Stimulated activated effector memory CD8-positive, alpha-beta T cell treated with anti-CD3 and anti-CD28 coated beads, Interleukin-12 subunit alpha, Interleukin-12 subunit beta, amount 100 ng/mL, for 72 hours (primary cell): ENCODE measurements at regions not wholly inside any gene's neighbourhood (a gene's known extent, or its start where the extent isn't known, plus 50 kb on each side); places are given as distances from the start of the nearest gene placed in this dataset.

ENCODE experiments used
- ATAC-seq: fragments of 150-1000 bp; cut with Tn5 transposase; 2 replicates; pipeline ENCODE4 v1.10.0; 2021
- DNase-seq, 2 donors: peaks; one replicate each; pipeline ENCODE4 v3.0.0; 2021 to 2022; ENCODE audit warnings: low spot score in 2 of 2
- H3K27ac Mint-ChIP-seq: one replicate; pipeline ENCODE4 v1.8.0; 2022; ENCODE audit warnings: mild to moderate bottlenecking, mixed read lengths
- H3K36me3 Mint-ChIP-seq: one replicate; pipeline ENCODE4 v1.8.0; 2022; ENCODE audit warnings: mild to moderate bottlenecking, mixed read lengths
- H3K4me1 Mint-ChIP-seq: one replicate; pipeline ENCODE4 v1.8.0; 2022; ENCODE audit warnings: mixed read lengths
- H3K4me3 Mint-ChIP-seq: one replicate; pipeline ENCODE4 v1.8.0; 2022; ENCODE audit warnings: mild to moderate bottlenecking, mixed read lengths
- H3K9me3 Mint-ChIP-seq: one replicate; pipeline ENCODE4 v1.8.0; 2022; ENCODE audit warnings: mixed read lengths

DNA sequence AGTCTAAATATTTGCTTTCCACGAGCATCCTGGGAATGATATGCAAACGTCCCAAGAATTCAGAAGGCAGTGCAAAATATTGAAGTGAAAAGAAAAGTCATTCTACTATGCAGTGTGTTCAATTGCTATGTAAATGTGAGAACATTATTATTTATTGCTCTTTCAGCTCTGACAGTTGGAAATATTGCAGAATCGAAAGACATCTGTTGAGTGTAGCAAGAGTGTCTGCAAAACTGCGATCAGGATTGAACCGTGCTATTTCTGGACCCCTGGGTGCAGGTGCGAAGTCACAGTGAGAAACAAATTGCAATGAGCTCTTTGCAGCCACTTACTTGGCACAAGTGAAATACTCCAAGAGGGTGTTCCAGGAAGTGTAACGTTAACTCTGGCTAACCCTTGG is 566.4 kb downstream of the AJAP1 start:
- DNase-seq (no peak), ATAC-seq (no peak)
- Mint-ChIP-seq H3K9me3 (no peaks in the 10 kb centered on the region), H3K4me1 (no peaks in the 10 kb centered on the region), H3K27ac (no peak overlapping the region), H3K4me3 (no peak overlapping the region), H3K36me3 (no peaks in the 10 kb centered on the region)

DNA sequence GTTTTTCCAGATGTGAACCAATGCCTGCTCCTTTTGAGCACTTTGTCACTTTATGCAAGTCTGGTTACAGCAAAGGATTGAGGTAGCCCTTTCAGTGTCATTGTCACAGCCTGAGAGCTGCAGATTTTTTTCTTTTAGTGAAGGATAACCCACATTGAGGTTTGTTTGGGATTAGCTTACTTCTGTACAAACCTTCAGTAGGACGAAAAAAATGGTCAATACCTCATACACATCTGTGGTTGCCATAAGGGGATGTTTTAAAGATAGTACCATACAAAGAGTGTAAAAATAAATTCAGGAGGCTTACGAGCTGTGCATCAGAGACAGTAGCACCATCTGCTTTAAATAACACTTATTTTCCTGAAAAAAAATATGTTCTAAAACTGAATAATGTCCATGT is 566.0 kb downstream of the AJAP1 start:
- ATAC-seq (no peak), DNase-seq (no peak)
- no peak overlapping the region for H3K4me3 Mint-ChIP-seq
- no peaks in the 10 kb centered on the region for H3K9me3 Mint-ChIP-seq
- no peak overlapping the region for H3K27ac Mint-ChIP-seq
- no peaks in the 10 kb centered on the region for H3K36me3 Mint-ChIP-seq
- H3K4me1 Mint-ChIP-seq = no peaks in the 10 kb centered on the region

DNA sequence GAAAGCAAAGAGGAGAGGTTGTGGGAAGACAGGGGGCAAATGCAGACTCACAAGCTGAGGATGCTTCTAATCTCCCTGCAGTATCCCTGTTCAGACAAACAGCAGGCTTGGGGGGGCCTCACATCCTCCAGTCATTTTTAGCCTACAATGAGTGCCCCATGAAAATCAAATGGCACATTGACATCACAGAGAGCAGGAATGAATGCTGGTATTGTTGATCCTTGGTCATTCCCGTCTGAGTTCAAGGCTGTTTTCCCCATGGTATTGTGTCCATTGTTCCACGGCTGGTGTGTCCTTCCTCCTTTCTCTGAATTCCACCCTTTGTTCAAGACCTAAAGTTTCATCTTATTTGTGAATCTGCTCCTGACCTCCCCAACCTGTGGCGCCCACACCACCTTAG is 545.6 kb downstream of the AJAP1 start:
- no peak overlapping the region for H3K4me3 Mint-ChIP-seq

DNA sequence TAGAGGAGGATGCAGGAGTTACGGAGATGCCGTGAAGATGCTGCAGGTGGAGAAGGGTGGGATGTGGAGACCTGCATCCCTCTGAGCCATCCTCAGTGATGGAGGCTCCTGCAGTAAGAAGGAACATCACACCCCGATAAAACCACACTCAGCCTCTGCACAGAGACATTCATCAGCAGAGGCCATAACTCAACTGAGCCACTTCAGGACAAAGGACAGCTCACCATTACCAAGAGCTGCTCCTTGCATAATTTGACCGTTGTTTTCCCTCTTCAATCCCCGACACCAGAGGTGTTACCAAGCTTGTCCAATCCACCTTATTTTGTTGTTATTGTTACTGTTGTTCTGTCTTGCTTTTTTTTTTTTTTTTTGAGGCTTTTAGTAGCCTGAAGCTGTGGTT is 543.9 kb downstream of the AJAP1 start:
- Mint-ChIP-seq H3K27ac (no peak overlapping the region), H3K4me1 (no peaks in the 10 kb centered on the region), H3K4me3 (no peak overlapping the region), H3K36me3 (no peaks in the 10 kb centered on the region), H3K9me3 (no peaks in the 10 kb centered on the region)
- DNase-seq (no peak), ATAC-seq (no peak)

More for the DNA sequence above, 545.6 kb downstream of the AJAP1 start:
- Mint-ChIP-seq H3K27ac (no peak overlapping the region), H3K4me1 (no peaks in the 10 kb centered on the region), H3K36me3 (no peaks in the 10 kb centered on the region), H3K9me3 (no peaks in the 10 kb centered on the region)
- no peak for DNase-seq
- no peak for ATAC-seq

DNA sequence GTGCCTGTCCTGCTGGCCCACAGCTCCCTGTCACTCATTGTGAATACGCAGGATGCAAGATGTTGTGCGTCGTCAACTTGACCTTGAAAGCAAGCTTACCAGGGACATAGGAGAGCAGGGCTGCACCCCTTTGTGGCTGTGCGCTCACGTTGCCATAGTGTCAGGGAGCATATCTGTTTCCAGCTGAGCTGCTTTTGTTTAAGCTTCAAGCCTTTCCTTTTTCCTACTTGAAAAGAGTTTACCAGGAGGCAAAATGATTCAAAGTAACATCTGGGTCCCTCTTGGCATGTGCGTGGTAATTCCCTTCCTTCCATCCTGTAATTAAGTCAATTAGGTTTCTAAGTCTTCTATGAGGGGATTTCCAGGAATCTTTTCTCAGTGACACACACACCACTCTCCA is 537.1 kb downstream of the AJAP1 start:
- DNase-seq = no peak
- H3K27ac Mint-ChIP-seq = no peak overlapping the region
- H3K4me3 Mint-ChIP-seq = no peak overlapping the region
- H3K9me3 Mint-ChIP-seq = no peaks in the 10 kb centered on the region
- H3K4me1 Mint-ChIP-seq = no peaks in the 10 kb centered on the region
- ATAC-seq = no peak
- H3K36me3 Mint-ChIP-seq = no peaks in the 10 kb centered on the region

DNA sequence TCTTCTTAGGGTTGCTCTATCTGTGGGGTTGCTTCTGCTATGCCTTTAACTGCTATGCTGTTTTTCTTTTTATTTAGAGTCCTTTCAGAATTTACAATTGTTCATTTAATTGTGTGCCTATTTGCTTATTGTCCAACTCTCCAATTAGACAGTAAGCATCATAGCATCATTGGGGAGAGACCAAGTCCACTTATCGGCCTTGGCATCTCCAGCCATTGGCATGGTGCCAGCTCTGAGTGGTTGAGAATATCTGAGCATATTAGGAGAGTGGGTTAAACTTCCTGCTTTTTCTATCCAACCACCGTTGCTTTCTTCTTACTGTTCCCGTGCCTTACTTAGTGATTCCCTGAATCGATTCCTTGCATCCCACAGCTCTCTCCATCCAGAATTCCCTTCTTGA is 535.0 kb downstream of the AJAP1 start:
- no peak overlapping the region for H3K27ac Mint-ChIP-seq
- no peaks in the 10 kb centered on the region for H3K36me3 Mint-ChIP-seq
- no peak overlapping the region for H3K4me3 Mint-ChIP-seq
- no peak for ATAC-seq
- H3K9me3 Mint-ChIP-seq = no peaks in the 10 kb centered on the region
- H3K4me1 Mint-ChIP-seq = no peaks in the 10 kb centered on the region
- peak in 1 of 2 donors; percentile 10 for DNase-seq

DNA sequence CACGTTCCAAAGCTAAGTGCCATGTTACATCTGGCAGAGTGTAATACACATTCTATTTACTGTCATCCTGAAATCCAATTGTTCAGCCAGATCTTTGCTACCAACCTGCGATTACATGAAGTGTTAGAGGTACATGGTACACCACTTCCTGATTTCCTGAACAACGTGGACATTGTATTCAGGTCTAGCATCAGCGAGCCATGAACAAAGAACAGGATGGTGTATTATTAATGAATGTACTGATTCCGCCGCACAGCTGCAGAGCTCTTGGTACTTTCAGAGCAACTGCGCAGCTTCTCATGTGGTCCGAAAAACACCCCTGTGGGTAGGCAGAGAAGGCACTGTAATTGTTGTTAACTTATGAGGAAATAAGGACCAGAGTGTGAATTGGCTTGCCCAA is 511.4 kb downstream of the AJAP1 start:
- Mint-ChIP-seq H3K9me3 (no peaks in the 10 kb centered on the region), H3K36me3 (no peaks in the 10 kb centered on the region), H3K27ac (no peak overlapping the region), H3K4me1 (no peaks in the 10 kb centered on the region), H3K4me3 (no peak overlapping the region)
- DNase-seq (no peak), ATAC-seq (no peak)

DNA sequence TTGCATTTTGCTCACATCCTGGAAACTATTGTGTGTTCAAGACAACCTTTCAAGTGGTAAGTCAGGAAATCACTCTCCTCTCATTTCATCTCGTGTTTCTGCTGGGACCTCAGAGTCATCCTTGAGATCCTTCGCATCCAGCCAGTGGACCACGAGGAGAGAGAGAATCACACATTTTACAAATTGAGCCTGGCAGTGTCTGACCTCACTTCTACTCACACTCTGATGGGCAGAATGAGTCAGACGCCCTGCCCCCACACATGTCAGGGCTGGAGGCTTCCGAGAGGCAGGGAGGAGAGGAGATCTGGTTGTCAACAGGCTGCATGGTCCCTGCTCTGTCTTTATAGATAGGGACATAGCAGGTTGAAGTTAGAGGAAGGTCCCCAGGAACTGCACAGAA is 509.7 kb downstream of the AJAP1 start:
- H3K4me1 Mint-ChIP-seq = no peaks in the 10 kb centered on the region
- H3K27ac Mint-ChIP-seq = no peak overlapping the region
- no peaks in the 10 kb centered on the region for H3K9me3 Mint-ChIP-seq
- no peak for DNase-seq
- no peak overlapping the region for H3K4me3 Mint-ChIP-seq
- no peaks in the 10 kb centered on the region for H3K36me3 Mint-ChIP-seq
- ATAC-seq = no peak

DNA sequence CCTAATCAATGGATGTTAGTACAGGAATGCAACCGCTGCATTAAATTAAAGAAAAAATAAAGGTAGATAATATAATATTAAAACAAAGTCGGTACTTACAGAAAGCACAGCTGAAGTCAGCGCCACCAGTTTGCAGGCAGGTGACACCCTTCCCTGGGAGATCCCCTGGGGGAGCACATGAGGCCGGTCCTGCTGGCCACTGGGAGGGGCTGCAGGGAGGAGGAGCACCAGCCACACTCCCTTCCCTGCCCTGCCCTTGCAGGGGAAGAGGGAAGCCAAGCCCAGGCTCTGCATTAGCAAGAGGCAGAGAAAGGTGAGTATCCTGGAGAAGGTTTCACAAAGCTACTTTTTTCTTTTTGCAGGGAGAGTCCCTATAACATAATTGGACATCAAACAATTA is 507.0 kb downstream of the AJAP1 start:
- Mint-ChIP-seq H3K4me1 (no peaks in the 10 kb centered on the region), H3K36me3 (no peaks in the 10 kb centered on the region), H3K9me3 (no peaks in the 10 kb centered on the region), H3K4me3 (no peak overlapping the region), H3K27ac (no peak overlapping the region)
- ATAC-seq (no peak), DNase-seq (no peak)

DNA sequence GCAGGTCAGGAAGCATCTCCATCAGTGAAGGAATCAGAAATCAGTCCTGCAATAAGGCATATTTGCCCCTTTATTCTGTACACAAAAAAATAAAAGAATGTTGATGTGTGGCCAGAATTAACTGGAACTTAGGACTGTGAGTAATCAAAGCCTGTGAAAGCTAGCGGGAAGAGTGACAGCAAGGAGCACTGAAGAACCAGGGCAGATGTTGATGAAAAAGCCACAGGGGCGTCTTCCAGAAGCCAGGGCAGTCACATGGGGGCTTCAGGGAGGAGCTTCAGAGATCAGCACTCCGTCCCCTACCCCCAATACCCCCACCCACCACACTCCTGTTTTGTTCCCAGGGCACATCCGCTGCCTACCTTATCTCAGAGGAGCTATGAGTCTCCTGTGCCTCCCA is 502.8 kb downstream of the AJAP1 start:
- ATAC-seq (no peak), DNase-seq (no peak)
- Mint-ChIP-seq H3K36me3 (no peaks in the 10 kb centered on the region), H3K9me3 (no peaks in the 10 kb centered on the region), H3K4me3 (no peak overlapping the region), H3K27ac (no peak overlapping the region), H3K4me1 (no peaks in the 10 kb centered on the region)

DNA sequence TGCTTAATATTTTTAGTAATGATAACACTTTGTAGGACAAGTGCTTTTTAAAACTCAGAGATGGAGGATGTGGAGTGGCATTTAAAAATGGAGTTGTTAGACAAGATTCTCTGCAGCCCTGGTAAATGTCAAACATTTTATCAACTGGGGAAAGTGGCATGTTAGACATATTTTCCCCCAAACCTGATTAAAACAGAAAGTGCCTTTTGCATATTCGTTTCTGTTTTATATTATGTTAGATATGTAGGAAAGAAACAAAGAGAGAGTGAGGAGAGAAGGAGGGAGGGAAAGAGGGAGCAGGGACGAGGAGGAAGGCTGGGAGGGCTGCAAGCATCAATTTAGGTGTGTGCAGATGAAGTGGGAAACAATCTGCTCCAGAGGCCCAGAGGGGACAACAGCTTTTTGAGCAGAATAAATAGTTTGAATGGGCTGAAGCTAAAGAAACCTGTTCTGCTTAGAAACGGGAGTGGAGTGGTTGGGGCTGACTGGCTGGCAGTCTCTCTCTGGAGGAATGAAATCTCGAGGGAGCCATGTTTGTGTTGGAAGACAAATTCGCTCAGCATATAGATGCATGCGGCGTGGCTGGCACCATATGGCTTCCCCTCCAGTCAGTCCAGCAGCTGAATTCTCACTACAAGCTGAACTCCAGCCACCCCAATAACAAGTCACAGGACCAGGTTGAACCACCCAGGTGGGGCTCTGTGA is 502.2 kb downstream of the AJAP1 start:
- no peaks in the 10 kb centered on the region for H3K9me3 Mint-ChIP-seq
- H3K4me1 Mint-ChIP-seq = no peaks in the 10 kb centered on the region
- no peak for DNase-seq
- H3K4me3 Mint-ChIP-seq = no peak overlapping the region
- H3K27ac Mint-ChIP-seq = no peak overlapping the region
- no peak for ATAC-seq
- H3K36me3 Mint-ChIP-seq = no peaks in the 10 kb centered on the region

DNA sequence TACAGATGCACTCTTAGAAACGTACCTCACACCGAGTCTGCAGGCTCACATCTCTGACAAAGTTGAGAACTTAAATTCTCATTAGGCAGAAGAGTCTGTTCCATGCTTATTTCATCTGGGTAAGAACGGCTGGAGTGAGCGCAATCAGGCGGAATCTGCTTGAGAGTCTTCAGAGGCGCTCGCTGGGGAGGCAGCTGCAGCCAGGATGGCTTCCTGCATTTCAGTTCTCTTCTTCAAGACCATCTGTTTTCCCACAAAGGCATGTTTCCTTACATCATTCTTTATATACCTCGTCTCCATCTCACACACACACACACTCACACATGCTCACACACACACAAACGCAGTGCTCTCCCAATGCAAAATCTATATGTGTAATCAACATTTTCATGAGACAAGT is 497.1 kb downstream of the AJAP1 start:
- no peaks in the 10 kb centered on the region for H3K36me3 Mint-ChIP-seq
- ATAC-seq = no peak
- H3K27ac Mint-ChIP-seq = no peak overlapping the region
- no peaks in the 10 kb centered on the region for H3K9me3 Mint-ChIP-seq
- H3K4me3 Mint-ChIP-seq = no peak overlapping the region
- no peak for DNase-seq
- no peaks in the 10 kb centered on the region for H3K4me1 Mint-ChIP-seq

DNA sequence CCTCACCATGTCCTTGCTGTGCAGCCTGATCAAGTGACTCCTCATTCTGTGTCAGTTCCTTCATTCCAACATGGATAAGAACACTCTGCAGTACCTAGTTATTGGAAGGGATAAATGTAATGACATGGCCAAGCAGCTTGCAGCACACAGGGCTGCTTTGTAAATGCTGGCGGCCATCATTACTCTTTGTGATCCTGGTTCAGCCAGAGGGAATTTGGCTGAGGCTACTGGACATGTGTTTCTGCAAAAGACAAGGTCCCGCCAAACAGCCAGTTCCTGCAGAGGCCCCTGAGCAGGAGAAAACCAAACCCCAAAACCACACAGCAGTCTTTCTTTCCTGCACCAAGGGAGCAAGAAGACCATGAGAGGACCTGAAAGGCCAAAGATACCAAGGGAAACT is 495.8 kb downstream of the AJAP1 start:
- Mint-ChIP-seq H3K36me3 (no peaks in the 10 kb centered on the region), H3K4me3 (no peak overlapping the region), H3K27ac (no peak overlapping the region), H3K4me1 (no peaks in the 10 kb centered on the region), H3K9me3 (no peaks in the 10 kb centered on the region)
- ATAC-seq (no peak), DNase-seq (no peak)

DNA sequence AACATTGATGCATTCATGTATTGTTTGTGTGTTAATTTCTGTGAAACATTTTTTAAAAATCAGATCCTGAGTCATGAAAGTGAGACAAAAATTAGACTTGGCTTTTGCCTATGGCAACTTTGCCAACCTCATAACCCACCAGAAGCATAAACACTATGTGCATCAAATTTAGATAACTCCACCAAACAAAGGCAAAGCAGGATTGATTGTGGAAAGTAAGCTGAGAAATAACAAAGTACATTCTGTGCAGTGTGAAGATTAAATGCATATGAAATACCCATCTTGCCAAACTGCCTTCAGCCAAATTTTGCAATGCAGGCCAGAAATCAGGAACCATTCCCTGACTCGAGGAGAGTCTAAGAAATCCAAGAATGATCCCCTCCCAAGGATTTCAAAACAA is 493.4 kb downstream of the AJAP1 start:
- DNase-seq = no peak
- H3K27ac Mint-ChIP-seq = no peak overlapping the region
- H3K9me3 Mint-ChIP-seq = no peaks in the 10 kb centered on the region
- ATAC-seq = no peak
- no peaks in the 10 kb centered on the region for H3K36me3 Mint-ChIP-seq
- H3K4me3 Mint-ChIP-seq = no peak overlapping the region
- no peaks in the 10 kb centered on the region for H3K4me1 Mint-ChIP-seq

DNA sequence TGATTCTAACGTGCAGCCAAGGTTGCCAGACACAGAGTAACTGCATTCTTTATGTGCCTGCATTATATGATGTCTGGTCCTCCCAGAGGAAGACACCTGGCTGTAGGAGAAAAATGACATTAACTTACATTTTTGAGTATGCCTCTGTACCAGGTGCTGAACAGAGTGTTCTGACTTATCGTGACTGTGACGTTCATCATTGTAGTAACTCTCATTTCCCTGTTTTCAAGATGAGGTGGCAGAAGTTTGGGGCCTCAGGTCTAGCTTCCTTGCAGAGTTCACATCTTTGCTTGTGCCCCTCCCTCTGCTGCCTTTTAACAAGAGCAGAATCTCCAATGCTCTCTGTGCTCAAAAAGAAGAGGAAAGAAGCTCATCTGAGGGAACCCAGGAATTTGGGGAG is 488.0 kb downstream of the AJAP1 start:
- Mint-ChIP-seq H3K9me3 (no peaks in the 10 kb centered on the region), H3K4me3 (no peak overlapping the region), H3K27ac (no peak overlapping the region), H3K4me1 (no peaks in the 10 kb centered on the region), H3K36me3 (no peaks in the 10 kb centered on the region)
- ATAC-seq (peak; percentile 53), DNase-seq (no peak)

DNA sequence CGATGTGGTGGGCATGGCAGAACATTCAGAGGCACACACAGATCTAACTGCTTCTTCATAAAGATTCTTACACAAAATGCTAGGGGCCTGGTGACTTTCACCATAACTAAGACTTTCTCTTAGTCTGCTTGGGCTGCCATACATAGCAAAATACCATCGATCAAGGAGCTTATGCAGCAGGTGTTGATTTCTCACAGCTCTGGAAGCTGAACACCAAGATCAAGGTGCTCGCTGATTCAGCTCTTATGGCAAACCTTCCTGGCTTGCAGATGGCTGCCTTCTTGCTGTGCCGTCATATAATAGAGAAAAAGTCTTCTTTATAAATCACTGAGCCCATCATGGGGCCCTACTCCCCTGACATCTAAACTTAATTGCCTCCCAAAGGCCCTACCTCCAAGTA is 487.3 kb downstream of the AJAP1 start:
- DNase-seq (no peak), ATAC-seq (no peak)
- no peaks in the 10 kb centered on the region for H3K4me1 Mint-ChIP-seq
- no peaks in the 10 kb centered on the region for H3K9me3 Mint-ChIP-seq
- no peak overlapping the region for H3K4me3 Mint-ChIP-seq
- no peaks in the 10 kb centered on the region for H3K36me3 Mint-ChIP-seq
- H3K27ac Mint-ChIP-seq = no peak overlapping the region

DNA sequence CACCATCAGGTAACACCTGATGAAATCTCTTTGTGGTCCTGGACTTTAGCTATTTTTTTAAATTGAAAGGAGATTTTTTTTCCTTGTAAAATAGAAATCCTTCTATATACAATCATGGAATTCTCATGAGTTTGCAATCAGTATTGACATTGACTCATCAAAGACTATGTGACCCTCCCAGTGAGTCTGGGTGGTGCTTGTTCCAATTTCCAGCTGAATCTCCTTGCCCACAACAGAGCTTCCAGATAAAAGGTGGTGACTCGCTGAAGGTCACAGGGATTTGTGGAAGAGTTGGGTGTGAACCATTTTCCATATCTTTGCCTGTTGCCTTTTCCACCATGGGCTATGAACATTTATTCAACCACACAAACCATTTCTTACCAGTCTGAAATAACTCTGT is 486.6 kb downstream of the AJAP1 start:
- DNase-seq (no peak), ATAC-seq (no peak)
- Mint-ChIP-seq H3K36me3 (no peaks in the 10 kb centered on the region), H3K4me3 (no peak overlapping the region), H3K27ac (no peak overlapping the region), H3K4me1 (no peaks in the 10 kb centered on the region), H3K9me3 (no peaks in the 10 kb centered on the region)
